GM18498 (cell line): ENCODE measurements at regions not wholly inside any gene's neighbourhood (a gene's known extent, or its start where the extent isn't known, plus 50 kb on each side); places are given as distances from the start of the nearest gene placed in this dataset.
"Not testable (repeated sequence)": the region's sequence is repeated elsewhere in the genome, so short reads cannot be mapped to it uniquely, and the experiment has no call there.

ENCODE experiments used
- ATAC-seq: cut with Tn5 transposase; IDR thresholded peaks from one replicate; pipeline ENCODE4 v1.9.1; 2021; ENCODE audit warnings: mild to moderate bottlenecking, moderate library complexity; ENCODE audit not compliant: unreplicated experiment

GRCh38 chr1:86798608-86799291, 94.4 kb downstream of the SH3GLB1 start:
- peak; percentile 57 for ATAC-seq

- not testable (repeated sequence) for ATAC-seq
These were observed 99.3 kb downstream of the SH3GLB1 start for GRCh38 chr1:86803641-86804040.

- ATAC-seq = not testable (repeated sequence)
These were observed 101.6 kb downstream of the SH3GLB1 start for GRCh38 chr1:86805898-86806519.

GRCh38 chr1:86811142-86811924, 102.6 kb downstream of the SELENOF start:
- ATAC-seq = no peak

GRCh38 chr1:86812286-86812685, 101.6 kb downstream of the SELENOF start:
- no peak for ATAC-seq
